Neutrophil (primary cell): ENCODE measurements at regions not wholly inside any gene's neighbourhood (a gene's known extent, or its start where the extent isn't known, plus 50 kb on each side); places are given as distances from the start of the nearest gene placed in this dataset.

Experiments
- H3K27ac ChIP-seq: fragments of 200-600 bp; sonication (generic); 2 replicates; pipeline ENCODE4 v1.5.1; 2016; ENCODE audit warnings: mild to moderate bottlenecking, moderate library complexity
- H3K27me3 ChIP-seq: fragments of 200-600 bp; sonication (generic); 2 replicates; pipeline ENCODE4 v1.6.0; 2016; ENCODE audit warnings: mild to moderate bottlenecking
- H3K36me3 ChIP-seq: fragments of 200-600 bp; sonication (generic); 2 replicates; pipeline ENCODE4 v1.5.1; 2017
- H3K4me1 ChIP-seq, 2 experiments: fragments of 200-600 bp in 1 of 2; sonication (generic) in 1 of 2; 1 replicate in 1 of 2; 2 replicates in 1 of 2; pipeline versions ENCODE4 v1.5.1 to v1.6.1; 2013 to 2016; ENCODE audit warnings: low read depth in 1 of 2, low read length in 1 of 2, mild to moderate bottlenecking in 1 of 2, moderate library complexity in 1 of 2; ENCODE audit not compliant: control insufficient read depth in 1 of 2, insufficient read depth in 1 of 2
- H3K4me3 ChIP-seq, 2 experiments: fragments of 200-600 bp in 1 of 2; sonication (generic) in 1 of 2; 1 replicate in 1 of 2; 2 replicates in 1 of 2; pipeline ENCODE4 v1.5.1; 2013 to 2016; ENCODE audit warnings: low read depth in 1 of 2, low read length in 1 of 2, mild to moderate bottlenecking in 1 of 2, moderate library complexity in 1 of 2
- H3K9me3 ChIP-seq: fragments of 200-600 bp; sonication (generic); 2 replicates; pipeline ENCODE4 v1.5.1; 2016
- TF ChIP-seq, protein P1 (sequence below): fragments of 200-600 bp; sonication (generic); IDR thresholded peaks from 2 replicates; pipeline ENCODE4 v1.5.1; 2016; ENCODE audit warnings: antibody characterized with exemption

DNA sequence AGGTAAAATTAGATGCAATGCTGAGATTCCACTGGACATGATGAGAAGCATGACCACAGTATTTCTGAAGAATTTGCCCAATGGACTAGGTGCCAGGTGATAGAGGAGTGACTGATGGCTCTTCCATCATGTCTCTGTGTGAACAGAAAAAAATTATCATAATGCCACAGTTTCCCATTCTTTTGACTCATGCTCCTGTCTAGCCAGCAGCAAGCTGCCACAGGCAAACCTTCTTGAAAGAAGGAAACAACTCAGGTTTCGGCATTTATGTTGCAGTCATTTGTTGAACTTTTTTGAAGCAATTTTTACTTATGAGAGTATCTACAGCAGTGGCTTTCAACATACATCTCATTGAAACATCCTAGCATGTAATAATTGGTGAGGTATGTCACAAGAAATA is 284.8 kb upstream of the CD180 start:
- TF ChIP-seq, protein P1, sequence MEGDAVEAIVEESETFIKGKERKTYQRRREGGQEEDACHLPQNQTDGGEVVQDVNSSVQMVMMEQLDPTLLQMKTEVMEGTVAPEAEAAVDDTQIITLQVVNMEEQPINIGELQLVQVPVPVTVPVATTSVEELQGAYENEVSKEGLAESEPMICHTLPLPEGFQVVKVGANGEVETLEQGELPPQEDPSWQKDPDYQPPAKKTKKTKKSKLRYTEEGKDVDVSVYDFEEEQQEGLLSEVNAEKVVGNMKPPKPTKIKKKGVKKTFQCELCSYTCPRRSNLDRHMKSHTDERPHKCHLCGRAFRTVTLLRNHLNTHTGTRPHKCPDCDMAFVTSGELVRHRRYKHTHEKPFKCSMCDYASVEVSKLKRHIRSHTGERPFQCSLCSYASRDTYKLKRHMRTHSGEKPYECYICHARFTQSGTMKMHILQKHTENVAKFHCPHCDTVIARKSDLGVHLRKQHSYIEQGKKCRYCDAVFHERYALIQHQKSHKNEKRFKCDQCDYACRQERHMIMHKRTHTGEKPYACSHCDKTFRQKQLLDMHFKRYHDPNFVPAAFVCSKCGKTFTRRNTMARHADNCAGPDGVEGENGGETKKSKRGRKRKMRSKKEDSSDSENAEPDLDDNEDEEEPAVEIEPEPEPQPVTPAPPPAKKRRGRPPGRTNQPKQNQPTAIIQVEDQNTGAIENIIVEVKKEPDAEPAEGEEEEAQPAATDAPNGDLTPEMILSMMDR: no peak
- H3K36me3 ChIP-seq: no peaks in the 10 kb centered on the region

DNA sequence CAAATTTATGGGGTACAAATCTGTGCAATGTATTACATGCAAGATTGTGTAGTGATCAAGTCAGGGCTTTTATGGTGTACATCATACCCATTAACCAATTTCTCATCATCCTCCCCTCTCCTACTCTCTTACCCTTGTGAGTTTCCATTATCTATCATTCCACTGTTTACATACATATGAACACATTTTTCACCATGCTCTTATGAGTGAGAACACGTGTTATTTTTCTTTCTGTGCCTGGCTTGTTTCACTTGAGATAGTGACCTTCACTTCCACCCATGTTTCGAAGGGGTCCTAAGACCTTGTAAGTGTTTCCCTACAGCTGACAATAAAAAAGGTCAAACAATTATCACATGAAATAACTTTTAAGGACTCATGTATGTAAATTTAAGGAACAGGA is 281.7 kb upstream of the CD180 start:
- Histone ChIP-seq H3K27me3 (no peaks in the 10 kb centered on the region), H3K27ac (no peak overlapping the region), H3K9me3 (no peaks in the 10 kb centered on the region), H3K4me1 (no peaks in the 10 kb centered on the region), H3K4me3 (no peak overlapping the region), H3K36me3 (no peaks in the 10 kb centered on the region)
- TF ChIP-seq, protein P1: no peak

More for the DNA sequence above, 284.8 kb upstream of the CD180 start:
- Histone ChIP-seq H3K4me1 (no peaks in the 10 kb centered on the region), H3K27ac (no peak overlapping the region), H3K4me3 (no peak overlapping the region), H3K27me3 (no peaks in the 10 kb centered on the region), H3K9me3 (no peaks in the 10 kb centered on the region)

DNA sequence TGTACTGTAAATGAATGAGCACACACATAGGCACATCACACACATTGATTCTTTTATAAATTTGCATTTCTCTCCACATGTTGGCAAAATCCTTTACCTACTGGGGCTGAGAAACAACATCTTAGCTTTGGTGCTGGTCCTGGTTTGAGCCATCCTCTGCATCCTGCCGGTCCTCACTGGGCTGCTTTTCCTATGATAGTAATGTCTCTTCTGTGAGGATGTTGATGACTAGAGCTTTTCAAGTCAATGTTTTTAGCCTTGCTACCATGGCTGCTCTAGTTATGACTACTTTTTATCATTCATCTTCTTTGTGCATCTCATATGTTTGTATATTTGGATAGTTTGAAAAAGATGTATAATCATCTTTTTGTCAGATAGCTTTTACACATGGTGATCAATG is 280.4 kb upstream of the CD180 start:
- Histone ChIP-seq H3K4me3 (no peak overlapping the region), H3K4me1 (no peaks in the 10 kb centered on the region), H3K9me3 (no peaks in the 10 kb centered on the region), H3K27me3 (no peaks in the 10 kb centered on the region), H3K36me3 (no peaks in the 10 kb centered on the region), H3K27ac (no peak overlapping the region)
- TF ChIP-seq, protein P1: no peak

DNA sequence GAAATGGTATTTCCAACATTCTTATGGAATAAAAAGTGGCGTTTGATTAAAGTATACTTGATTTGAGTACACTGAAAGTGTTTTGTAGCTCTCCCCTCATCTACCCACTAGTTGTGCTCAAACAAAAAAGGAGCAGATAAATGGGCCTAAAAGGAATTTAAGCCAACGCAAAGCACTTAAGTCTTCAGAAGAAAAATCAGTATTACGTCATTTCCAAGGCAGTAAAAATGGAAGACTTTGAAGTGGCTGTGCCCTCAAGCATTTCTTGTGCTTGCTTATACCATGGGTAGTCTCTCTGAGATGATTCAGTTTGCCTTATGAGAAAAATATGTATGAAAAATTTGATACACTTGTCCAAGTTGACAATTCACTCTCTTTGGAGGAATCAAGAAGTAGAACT is 279.9 kb upstream of the CD180 start:
- TF ChIP-seq, protein P1: no peak
- Histone ChIP-seq H3K4me3 (no peak overlapping the region), H3K27ac (no peak overlapping the region)

DNA sequence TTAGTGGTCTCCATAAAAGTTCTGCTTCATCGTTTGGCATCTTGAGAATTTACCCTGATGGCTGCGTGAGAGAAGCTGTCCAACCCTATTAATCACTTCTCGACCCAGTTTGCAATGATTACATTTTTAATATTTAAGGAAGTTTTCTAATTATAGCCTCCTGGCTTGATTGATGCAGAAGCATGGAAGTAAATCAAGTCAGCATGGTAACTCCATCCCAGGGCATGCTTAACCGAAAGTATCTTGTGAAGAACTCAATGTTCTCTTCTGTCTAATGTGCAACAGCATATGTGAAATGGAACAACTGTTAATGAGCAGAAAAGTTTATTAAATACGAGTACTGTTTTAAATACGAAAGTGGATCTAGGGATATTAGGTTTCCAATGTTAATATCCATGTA is 278.9 kb upstream of the CD180 start:
- Histone ChIP-seq H3K4me1 (no peaks in the 10 kb centered on the region), H3K9me3 (no peaks in the 10 kb centered on the region), H3K4me3 (no peak overlapping the region), H3K36me3 (no peaks in the 10 kb centered on the region), H3K27me3 (no peaks in the 10 kb centered on the region), H3K27ac (no peak overlapping the region)
- TF ChIP-seq, protein P1: no peak

More for the DNA sequence above, 279.9 kb upstream of the CD180 start:
- H3K4me1 ChIP-seq: no peaks in the 10 kb centered on the region
- H3K27me3 ChIP-seq: no peaks in the 10 kb centered on the region
- no peaks in the 10 kb centered on the region for H3K36me3 ChIP-seq
- no peaks in the 10 kb centered on the region for H3K9me3 ChIP-seq
